Esophagus muscularis mucosa (tissue), 4 donors: ENCODE measurements at regions not wholly inside any gene's neighbourhood (a gene's known extent, or its start where the extent isn't known, plus 50 kb on each side); places are given as distances from the start of the nearest gene placed in this dataset.

Source experiments
- EP300 ChIP-seq: sonication (generic); formaldehyde crosslinking; IDR thresholded peaks from one replicate; pipeline ENCODE4 v1.6.1; 2017; ENCODE audit warnings: antibody characterized with exemption
- POLR2A ChIP-seq: fragments of 450-650 bp; IDR thresholded peaks from one replicate; pipeline ENCODE4 v1.6.1; 2017; ENCODE audit warnings: antibody characterized with exemption, moderate library complexity, mild to moderate bottlenecking, low read depth
- POLR2AphosphoS5 ChIP-seq, 2 donors: sonication (generic); formaldehyde crosslinking; IDR thresholded peaks; one replicate each; pipeline ENCODE4 v1.6.1; 2017; ENCODE audit warnings: antibody characterized with exemption in 2 of 2
- TF ChIP-seq, protein P1 (sequence below), 3 experiments: fragments of 200-600 bp in 2 of 3; fragments of 450-650 bp in 1 of 3; sonication (generic) in 2 of 3; IDR thresholded peaks; one replicate each; pipeline ENCODE4 v1.5.1; 2017 to 2019; ENCODE audit warnings: antibody characterized with exemption in 3 of 3, mild to moderate bottlenecking in 2 of 3, moderate library complexity in 1 of 3

DNA sequence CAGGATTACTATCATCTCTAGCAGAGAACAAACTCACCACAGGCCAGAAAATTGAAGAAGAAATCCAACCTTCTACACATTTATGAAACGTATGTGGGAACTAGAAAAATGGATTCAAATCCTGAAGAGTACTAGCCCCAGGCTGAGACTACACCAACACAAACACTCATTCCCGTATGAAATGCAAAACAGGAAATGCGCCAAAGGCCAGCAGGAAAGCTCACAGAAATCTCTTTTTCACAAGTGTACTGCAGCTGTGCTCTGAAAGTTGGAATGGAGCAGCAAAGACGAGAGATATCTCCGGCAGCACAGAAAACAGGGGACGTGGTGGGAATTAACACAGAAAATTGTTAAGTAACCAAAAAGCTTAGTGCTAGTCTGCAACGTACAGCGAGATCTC, 913.5 kb downstream of the TDRD15 start:
- TF ChIP-seq, protein P1, sequence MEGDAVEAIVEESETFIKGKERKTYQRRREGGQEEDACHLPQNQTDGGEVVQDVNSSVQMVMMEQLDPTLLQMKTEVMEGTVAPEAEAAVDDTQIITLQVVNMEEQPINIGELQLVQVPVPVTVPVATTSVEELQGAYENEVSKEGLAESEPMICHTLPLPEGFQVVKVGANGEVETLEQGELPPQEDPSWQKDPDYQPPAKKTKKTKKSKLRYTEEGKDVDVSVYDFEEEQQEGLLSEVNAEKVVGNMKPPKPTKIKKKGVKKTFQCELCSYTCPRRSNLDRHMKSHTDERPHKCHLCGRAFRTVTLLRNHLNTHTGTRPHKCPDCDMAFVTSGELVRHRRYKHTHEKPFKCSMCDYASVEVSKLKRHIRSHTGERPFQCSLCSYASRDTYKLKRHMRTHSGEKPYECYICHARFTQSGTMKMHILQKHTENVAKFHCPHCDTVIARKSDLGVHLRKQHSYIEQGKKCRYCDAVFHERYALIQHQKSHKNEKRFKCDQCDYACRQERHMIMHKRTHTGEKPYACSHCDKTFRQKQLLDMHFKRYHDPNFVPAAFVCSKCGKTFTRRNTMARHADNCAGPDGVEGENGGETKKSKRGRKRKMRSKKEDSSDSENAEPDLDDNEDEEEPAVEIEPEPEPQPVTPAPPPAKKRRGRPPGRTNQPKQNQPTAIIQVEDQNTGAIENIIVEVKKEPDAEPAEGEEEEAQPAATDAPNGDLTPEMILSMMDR (IDR thresholded peaks at IDR 0.05) = no peak
- no peak for TF ChIP-seq POLR2AphosphoS5 (IDR thresholded peaks at IDR 0.05)
- TF ChIP-seq EP300 = no peak
- no peak for TF ChIP-seq POLR2A
